Fibroblast of skin of scalp (primary cell): ENCODE measurements at regions not wholly inside any gene's neighbourhood (a gene's known extent, or its start where the extent isn't known, plus 50 kb on each side); places are given as distances from the start of the nearest gene placed in this dataset.
"Not testable (repeated sequence)": the region's sequence is repeated elsewhere in the genome, so short reads cannot be mapped to it uniquely, and the experiment has no call there.

Source experiments
- DNase-seq: peaks from one replicate; pipeline ENCODE4 v3.0.0-alpha.2; 2013

DNA sequence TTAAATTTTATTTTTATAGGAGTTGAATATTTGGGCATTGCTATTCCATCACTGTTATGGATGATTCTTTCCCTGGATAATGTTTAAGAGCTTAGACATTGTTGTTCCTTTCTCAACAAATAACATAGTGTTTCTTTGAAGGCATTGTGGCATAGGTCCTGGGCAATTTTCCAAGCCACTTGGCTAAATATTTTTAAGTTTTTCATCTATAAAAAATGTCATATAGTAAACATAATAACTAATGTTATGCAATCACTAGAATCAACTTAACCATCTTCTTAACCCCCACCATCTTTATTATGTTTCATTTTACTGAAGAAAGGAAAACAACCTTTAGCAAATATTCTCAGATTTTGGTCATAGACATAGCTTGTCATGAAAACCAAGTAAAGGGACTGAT lies 600.6 kb upstream of the LMO3 start:
- DNase-seq, result no peak

DNA sequence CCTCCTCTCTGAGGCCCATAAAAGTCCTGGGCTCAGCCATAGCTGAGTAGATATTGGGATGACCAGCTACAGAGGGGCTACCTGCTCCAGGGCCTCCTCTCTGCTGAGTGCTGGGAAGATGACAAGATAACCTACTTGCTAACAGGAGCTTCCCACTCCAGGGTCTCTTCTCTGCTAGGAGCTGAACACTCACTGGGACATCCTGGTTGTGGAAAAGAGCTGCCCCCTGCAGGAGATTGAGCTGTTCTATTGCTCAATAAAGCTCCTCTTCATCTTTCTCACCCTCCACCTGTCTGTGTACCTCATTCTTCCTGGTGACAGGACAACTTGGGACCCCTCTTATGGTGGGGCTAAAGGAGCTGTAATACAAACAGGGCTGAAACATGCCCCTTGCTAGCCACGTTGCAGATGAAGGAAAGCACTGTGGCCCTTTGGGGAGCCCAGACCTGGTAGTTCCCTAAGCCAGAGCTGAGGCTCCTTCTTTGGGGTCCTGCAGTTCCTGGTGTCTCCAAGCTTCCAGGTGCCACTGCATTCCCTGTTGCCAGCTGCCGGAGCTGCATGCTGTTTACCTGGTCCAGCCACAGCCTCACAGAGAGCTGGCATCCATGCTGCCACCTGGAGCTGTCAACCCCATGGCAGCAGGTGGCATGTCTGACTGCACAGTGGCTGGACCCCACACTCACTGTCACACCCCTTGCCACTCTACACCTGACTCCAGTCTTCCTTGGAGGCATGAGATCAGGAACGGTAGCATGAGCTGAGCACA lies 598.5 kb upstream of the LMO3 start:
- no peak for DNase-seq

DNA sequence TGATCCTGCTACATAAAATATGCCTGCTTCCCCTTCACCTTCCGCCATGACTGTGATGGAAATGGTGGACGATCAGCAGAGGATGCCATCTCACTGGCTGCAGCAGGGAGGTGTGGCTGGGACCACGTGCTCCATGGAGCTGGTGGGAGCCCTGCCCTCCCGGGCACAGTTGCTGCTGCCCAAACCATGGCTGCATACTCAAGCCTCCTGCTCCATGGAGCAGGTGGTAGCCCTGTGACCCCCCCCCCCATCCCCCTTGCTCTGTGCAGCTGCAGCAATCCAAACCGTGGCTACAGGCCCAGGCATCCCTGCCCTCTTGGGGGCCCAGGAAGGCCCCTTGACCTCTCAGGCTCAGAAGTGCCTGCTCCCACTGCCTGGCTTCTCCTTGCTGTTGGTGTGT lies 597.5 kb upstream of the LMO3 start:
- DNase-seq, result no peak

DNA sequence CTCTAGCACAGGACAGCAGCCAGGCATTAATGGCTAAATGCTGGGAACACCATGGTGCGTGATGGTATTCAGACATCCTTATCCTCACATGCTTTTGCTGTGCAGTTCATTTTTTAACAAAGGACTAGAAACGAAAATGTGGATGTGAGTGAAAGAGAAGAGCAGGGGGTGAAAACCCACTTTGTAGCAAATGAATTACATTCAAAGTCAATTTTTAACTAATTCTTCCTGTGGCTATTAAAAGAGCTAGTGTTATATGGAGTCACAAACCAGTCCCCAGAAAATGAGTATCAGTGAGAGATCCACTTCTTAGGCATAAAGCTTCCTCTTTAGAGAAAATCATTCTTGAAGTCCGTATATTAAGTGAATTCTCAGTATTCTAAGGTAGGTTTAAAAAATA lies 592.0 kb upstream of the LMO3 start:
- no peak for DNase-seq

DNA sequence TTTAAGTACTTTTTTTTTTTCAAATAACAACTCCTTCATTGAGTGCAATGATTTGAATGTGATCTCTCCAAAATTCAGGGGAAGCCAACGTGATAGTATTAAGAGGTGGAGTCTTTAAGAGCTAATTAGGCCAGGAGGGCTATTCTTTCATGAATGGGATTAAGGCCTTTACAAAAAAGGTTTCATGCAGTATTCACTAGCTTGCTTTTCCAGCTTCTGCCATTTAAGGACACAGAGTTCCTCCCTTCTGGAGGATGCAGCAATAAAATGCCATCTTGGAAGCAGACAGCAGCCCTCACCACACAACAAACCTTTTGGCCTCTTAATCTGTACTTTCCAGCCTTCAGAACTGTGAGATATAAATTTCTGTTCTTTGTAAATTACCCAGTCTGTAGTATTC lies 586.8 kb upstream of the LMO3 start:
- DNase-seq, result no peak

DNA sequence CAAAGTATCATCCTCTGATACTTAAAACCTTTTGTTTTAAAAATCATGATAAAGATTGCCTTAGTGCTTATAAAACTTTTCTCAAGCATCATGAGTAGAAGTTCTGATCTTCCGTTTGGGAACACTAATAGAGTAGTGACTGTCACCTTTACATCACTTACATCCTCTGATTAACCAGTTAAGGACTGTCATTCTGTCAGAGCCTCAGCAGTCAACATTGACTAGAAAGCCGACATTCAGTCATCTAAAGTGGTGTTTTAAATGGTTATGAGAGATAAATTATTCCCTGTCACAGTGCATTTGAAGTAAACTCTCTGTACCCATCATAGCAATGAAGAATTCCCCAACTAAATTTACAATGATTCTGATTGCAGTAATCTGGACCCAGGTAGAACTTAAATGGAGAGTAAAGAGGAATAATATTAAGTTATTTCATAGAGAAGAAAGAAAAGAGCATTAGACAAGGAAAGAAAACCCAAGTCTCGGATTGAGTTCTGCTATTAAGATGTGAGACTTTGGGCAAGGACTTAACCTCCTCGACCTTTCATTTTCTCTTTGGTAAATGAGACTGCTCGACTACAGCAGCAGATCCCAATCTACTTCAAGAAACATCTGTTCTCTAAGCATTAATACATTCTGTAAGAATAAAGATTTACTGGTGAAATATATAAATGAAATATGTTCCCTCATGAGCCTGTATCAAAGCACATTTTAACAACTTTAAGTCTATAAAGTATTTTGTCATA lies 563.9 kb upstream of the LMO3 start:
- no peak for DNase-seq

DNA sequence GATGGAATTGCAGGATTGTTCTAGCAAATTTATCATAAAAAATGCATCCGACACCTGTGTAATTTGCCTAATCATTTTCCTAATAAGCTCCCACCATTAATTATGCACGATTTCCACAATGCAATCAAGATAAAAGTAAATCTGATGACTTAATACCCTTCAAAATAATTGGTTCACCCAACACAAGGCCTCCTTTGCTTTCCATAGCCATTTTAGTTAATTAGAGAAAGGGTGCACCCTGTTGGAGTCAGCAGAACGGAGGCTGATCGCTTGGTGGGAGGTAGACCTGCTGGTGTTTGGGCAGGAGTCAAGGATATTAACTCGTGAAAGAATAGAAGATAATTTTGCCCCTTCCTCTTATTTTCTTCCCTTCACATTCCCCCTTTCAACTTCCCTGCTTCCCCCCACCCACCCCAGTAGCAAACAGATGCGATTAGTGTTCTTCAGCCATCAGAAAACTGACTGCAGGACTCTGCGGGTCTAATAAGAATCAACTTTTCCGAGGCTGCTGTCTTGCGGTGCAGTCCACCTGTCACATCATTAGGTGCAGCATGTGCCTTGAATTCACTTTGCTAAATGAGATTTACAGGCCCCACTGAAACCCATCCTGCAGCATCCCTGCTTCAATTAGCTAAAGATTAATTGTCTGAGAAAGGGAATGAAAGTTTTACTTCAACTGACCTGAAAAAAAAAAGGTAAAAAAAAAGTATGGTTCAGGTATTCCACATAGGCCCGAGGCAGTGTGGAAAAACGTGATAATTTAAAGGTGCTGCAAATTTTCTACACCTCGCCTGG lies 553.7 kb upstream of the LMO3 start:
- no peak for DNase-seq

DNA sequence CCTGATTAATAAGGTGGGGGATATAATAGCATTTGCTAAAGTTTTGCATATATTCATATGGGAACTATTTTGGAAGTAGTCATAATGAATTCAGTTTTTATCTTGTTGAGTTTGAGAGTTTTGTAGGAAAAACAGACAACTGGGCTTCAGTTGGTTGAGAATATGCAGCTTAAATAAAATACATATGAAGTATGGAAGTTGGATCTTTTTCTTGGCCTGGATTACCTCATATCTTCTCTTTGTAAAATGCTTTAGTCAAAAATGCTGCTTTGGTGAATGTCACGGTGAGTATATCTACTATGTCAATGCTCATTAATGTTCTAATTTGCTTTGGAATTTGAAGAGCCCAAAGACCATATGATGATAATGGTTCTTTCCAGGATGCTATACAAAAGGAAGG lies 552.2 kb upstream of the LMO3 start:
- no peak for DNase-seq

DNA sequence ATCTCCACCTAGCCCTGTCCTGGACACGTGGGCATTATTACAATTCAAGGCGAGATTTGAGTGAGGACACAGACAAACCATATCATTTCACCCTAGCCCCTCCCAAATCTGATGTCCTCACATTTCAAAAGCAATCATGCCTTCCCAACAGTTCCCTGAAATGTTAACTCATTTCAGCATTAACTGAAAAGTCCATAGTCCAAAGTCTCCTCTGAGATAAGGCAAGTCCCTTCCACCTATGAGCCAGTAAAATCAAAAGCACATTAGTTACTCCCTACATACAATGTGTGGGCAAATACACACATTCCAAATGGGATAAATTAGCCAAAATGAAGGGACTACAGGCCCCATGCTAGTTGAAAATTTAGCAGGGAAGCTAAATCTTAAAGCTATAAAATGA lies 546.0 kb upstream of the LMO3 start:
- DNase-seq, result no peak

DNA sequence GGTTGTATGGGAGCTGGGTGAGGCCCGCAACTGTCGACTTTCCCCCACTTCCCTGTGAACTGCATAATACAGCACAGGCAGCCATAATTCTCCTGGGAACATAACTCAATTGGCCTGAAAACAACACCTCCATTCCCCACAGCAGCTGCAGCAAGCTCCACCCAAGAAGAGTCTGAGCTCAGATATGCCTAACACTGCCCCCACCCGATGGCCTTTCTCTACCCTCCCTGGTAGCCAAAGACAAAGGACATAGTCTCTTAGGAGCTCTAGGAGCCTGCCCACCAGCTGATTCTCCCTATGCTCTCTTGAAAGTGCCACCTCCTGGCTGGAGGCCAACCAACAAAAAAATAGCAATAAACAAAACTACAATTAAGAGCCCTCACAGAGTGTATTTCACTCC lies 542.7 kb upstream of the LMO3 start:
- DNase-seq, result no peak

DNA sequence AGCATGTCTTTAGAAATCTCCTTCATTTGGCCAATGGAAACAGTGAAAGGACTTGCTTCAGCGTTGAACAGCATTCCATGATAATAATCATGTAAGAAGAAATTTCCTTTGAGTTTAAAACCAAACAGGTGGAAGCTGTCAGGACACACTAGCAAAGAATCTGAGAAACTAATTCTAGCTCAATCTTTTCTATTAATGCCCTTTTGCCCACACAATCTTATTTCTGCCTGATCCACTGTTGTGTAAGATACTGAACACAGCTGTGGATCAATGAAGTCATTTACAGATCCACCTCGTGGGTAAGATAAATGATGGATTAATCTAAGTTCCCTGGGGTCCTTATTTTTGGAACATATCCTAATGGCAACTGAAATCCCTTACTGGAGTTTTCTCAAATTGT lies 536.9 kb upstream of the LMO3 start:
- no peak for DNase-seq

DNA sequence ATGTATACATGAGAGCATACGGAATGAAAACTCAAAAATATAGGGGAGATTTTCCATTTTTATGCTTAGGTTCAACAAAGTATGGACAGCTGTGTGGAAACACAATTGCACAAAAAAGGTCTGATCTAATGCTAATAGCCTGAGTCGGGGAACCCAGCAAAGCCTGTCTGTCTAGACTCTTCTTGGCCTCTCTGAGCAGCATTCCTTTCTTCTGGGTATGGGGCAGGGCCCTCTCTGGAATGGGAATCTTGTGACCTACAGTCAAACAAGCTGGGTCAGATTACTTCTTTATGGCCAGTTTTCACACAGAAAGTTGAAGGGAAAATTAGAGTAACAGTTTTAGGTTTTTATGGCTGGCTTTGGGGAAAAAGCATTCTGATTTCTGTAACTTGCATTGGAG lies 534.0 kb upstream of the LMO3 start:
- DNase-seq, result no peak

DNA sequence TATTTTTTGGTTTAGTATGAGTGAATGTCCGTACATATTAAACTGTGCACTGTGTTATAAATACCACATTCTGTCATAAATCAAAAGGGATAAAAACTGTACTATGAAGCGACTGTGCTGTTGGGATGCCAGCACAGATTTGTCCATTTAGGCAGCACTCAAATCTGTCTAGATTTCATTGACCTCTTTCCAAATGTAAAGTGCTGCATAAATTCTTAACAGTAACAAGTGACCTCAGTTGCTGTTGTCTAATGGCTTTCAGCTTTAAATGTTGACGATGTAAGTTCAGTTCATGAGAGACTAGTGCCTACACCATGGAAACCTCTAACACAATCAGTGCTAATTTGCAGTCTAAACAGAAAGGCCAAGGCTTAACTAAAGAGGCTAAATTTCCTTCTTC lies 531.4 kb upstream of the LMO3 start:
- no peak for DNase-seq

DNA sequence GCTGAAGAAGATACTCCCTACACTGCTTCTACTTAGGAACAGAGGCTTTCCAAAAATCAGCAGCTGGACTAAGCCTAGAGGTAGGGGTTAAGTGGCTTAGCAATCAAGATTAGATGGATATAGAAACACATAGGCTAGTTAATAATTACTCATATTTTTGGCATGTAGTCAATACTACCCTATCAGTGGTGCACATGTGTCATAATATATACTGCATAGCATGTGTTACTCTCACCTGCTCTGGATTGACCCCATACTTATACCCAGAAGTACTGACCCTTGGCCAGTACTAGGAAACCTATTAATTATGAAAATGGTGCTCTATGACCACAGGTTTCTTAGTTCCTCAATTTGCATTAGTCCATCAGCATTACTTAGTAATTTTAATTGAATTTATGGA lies 528.4 kb upstream of the LMO3 start:
- DNase-seq, result no peak

DNA sequence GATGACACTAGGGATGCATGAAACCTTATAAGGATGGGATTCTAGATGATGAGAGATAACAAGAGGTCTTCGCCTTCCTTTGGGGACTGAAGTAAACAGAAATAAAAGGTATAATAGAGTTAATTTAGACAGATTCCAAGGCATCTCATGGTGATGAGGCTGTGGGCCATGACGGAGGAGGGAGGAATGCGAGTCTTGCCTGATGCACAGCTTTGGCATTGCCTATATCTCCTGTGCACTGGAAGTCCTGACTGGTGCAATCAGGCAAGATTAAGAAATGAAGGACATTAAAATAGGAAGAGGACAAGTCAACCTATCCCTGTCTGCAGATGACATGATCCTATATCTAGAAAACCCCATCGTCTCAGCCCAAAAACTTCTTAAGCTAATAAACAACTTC lies 526.4 kb upstream of the LMO3 start:
- DNase-seq, result no peak

DNA sequence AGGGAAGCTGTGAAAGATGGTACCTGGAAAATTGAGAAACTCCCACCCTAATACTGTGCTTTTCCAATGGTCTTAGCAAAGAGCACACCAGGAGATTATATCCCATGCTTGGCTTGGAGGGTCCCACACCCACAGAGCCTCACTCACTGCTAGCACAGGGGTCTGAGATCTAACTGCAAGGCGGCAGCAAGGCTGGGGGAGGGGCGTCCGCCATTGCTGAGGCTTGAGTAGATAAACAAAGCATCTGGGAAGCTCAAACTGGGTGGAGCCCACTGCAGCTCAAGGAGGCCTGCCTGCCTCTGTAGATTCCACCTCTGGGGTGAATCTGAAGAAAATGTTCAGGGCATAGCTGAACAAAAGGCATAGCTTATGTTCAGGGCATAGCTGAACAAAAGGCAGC lies 510.6 kb upstream of the LMO3 start:
- DNase-seq, result not testable (repeated sequence)

DNA sequence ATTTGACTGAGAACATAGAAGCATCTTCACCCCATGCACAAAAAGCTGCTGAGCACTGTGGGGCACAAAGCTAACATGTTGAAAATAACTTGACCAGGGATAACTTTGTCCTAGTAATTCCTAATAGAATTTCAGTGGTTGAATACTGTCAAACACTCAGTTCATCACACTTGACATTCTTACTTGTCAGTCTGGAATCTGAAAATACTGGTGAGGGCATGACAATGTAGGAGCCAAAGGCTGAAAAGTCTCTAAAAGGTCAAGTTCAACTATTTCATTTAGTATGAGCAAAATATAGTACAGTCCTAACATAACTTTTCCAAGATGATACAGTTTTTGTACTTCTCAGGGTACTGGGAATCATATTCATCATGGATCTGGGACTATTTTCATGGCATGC lies 504.4 kb upstream of the LMO3 start:
- no peak for DNase-seq

DNA sequence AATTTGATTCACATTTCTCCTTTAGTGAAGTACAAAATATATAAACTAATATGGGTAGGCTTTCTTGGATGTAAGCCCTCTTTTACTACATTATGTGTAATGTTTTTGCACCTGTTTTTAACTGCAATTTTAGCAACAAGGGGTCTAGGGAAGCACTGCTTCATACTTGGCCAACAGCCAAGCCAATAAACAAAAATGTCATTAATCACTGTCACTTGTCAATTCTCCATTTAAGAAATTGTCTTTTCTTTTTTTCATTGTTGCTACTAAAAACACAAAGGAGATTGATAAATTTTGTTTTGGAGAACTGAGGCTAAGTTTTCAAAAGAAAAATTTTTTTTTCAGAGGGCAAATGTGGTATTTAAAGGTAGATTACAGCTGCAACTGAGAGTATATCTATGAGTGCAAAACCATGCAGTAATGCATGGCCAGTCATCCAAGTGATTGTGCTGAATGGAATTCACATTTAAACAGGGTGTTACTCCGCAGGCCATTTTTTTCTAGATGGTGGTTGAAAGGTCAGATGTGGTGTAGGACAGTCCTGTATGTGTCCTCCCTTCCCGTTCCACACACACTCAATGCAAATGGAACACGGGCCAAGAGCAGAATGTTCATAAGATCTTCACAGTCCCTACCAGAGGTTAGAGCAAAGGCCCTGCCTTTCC lies 503.0 kb upstream of the LMO3 start:
- no peak for DNase-seq

DNA sequence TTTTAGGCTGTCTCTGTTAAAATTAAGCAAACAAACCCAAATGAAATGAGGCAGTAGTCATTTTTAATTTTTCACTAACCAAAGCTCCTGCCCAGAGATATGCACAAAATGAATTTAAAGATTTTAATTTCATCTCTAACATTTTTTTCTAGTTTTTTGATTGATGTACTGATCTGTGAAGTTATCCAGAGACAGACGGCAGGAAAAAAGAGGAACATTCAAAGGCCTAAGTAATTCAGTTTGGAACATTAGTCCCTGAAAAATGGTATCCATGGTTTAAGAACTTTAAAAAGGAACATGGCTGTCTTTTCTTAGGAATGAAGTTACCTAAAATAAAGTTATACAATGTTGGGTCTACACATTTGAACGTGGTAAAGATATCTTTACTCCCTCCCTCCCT lies 498.8 kb upstream of the LMO3 start:
- DNase-seq, result no peak

DNA sequence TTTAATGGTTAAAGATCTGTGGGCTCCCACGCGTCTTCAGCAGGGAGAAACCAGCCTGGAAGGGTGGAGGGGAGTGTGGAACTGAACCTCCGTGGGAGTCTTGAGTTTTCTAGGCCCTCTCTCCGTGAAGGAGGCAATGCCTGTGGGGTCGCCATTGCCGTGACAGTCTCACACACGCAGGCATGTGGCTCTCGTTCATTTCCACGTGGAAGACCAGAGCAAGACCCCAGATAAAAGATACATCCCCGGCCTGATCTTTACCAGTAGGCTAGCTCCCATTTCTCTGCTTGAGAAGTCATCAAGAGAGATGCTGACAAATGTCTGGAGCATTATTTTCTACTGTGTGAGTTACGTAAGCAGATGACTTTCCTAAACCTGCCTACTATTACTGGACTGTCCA lies 491.7 kb upstream of the LMO3 start:
- no peak for DNase-seq

DNA sequence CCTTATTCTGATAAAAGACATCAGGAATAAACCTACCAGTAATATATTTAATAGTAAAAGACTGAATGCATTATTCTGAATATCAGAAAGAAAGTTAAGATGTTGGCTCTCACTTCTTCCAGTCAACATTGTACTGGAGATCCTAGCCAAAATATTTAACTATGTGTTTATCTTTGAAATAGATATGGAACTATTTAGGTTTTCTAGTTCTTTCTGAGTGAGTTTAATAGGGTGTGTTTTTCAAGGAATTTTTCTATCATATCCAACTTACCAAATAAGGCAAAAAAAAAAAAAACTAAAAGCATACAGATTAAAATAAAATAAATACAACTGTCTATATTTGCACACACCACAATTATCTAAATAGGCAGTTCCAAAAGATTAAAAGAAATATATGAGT lies 478.9 kb upstream of the LMO3 start:
- no peak for DNase-seq

DNA sequence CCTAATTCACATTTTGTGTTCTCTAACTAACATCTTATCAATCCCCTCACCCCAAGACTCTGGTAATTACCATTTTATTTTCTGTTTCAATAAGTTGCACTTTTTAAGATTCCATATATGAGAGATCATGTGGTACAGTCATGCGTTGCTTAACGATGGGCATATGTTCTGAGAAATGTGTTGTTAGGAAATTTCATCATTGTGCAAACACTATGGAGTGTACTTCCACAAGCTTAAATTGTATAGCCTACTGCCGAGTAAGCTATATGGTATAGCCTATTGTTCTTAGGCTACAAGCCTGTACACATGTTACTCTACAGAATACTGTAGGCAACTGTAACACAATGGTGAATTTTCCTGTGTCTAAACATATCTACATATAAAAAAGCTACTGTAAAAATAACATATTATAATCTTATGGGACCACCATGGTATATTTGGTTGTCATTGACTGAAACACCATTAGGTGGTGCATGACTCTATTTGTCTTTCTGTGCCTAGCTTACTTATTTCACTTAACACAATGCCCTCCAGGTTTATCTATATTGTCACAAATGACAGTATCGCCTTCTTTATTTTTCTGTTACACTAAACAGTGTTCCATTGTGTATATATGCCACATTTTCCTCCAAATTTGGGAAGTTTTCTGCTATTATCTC lies 473.4 kb upstream of the LMO3 start:
- DNase-seq, result no peak

DNA sequence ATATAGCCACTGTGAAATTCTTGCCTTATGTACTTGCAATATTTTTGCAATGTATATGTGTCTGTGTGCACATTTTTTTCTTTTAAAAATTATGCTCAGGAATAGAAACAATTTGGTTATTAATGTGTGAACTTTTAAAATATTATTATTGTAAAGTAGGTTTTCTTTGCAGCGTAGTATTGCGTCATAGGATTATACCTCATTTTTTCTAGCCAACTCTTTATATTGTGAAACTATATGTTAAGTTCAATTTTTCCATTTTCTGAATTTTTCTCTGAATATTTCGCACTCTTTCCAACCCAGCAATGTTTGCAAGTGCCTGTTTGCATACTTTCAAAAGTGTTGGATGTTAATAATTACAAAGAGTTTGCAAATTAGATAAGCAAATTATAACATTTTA lies 471.6 kb upstream of the LMO3 start:
- no peak for DNase-seq
